A673 (cell line): ENCODE measurements at regions not wholly inside any gene's neighbourhood (a gene's known extent, or its start where the extent isn't known, plus 50 kb on each side); places are given as distances from the start of the nearest gene placed in this dataset.
A peak's percentile ranks its signal among the peaks of the same experiment; 100 is the strongest.

ENCODE experiments used
- BruUV-seq: library from RNA; stranded (reverse); fragments of 400-500 nt; replicated peaks from 2 replicates; lab custom pipeline; 2021; lab: Mats Ljungman, UMichigan
- CTCF ChIA-PET: fragments of 300-600 bp; sonication (Branson Sonifier 250); formaldehyde crosslinking; loops from one replicate; lab custom pipeline; 2022; ENCODE audit warnings: antibody characterized with exemption; lab: Charles Lee
- POLR2A ChIA-PET: fragments of 300-600 bp; sonication (Branson Sonifier 250); formaldehyde crosslinking; loops from one replicate; lab custom pipeline; 2022; ENCODE audit warnings: antibody characterized with exemption; ENCODE audit not compliant: low non-redundant PET; lab: Charles Lee
- DNase-seq: peaks from one replicate; pipeline ENCODE4 v3.0.0-alpha.2; 2015; ENCODE audit warnings: low spot score
- H3K27ac ChIP-seq: fragments of 200-600 bp; sonication (generic); 2 replicates; pipeline ENCODE4 v1.5.1; 2016; ENCODE audit warnings: mixed run types, low read depth, mild to moderate bottlenecking, mixed read lengths, antibody characterized with exemption, low read length; ENCODE audit not compliant: poor library complexity, severe bottlenecking
- H3K27me3 ChIP-seq: fragments of 200-600 bp; sonication (generic); replicated peaks from 2 replicates; pipeline ENCODE4 v1.6.1; 2017; ENCODE audit warnings: mixed run types, low read depth, mild to moderate bottlenecking, mixed read lengths, antibody characterized with exemption, low read length; ENCODE audit not compliant: insufficient read depth, poor library complexity
- H3K36me3 ChIP-seq: fragments of 200-600 bp; sonication (generic); 2 replicates; pipeline ENCODE4 v1.6.1; 2016; ENCODE audit warnings: mixed run types, mild to moderate bottlenecking, mixed read lengths, antibody characterized with exemption, low read length; ENCODE audit not compliant: insufficient read depth, poor library complexity, severe bottlenecking
- H3K4me1 ChIP-seq: fragments of 200-600 bp; sonication (generic); 2 replicates; pipeline ENCODE4 v1.6.1; 2017; ENCODE audit warnings: mixed run types, mild to moderate bottlenecking, mixed read lengths, antibody characterized with exemption, low read length; ENCODE audit not compliant: insufficient read depth, poor library complexity, severe bottlenecking
- H3K4me3 ChIP-seq: fragments of 200-600 bp; sonication (generic); 2 replicates; pipeline ENCODE4 v1.5.1; 2016; ENCODE audit warnings: low read depth, mixed run types, mild to moderate bottlenecking, mixed read lengths, low read length; ENCODE audit not compliant: poor library complexity, severe bottlenecking
- H3K9me3 ChIP-seq: fragments of 200-600 bp; sonication (generic); 2 replicates; pipeline ENCODE4 v1.6.1; 2016; ENCODE audit warnings: mixed run types, low read depth, mild to moderate bottlenecking, mixed read lengths, antibody characterized with exemption, low read length; ENCODE audit not compliant: poor library complexity, severe bottlenecking
- EZH2 ChIP-seq: fragments of 200-600 bp; sonication (generic); IDR thresholded peaks from 2 replicates; pipeline ENCODE4 v1.6.1; 2017; ENCODE audit warnings: borderline replicate concordance, low read depth, mild to moderate bottlenecking, mixed read lengths, antibody characterized with exemption, low read length; ENCODE audit not compliant: poor library complexity, severe bottlenecking
- intact Hi-C: fragments of 100-400 bp; cut with micrococcal nuclease; formaldehyde crosslinking; loops from one replicate; pipeline ENCODE4 v1.10.0; 2022; ENCODE audit not compliant: unreplicated experiment
- TF ChIP-seq, protein P1 (sequence below): fragments of 300-800, 200-600 bp; sonication (generic); conservative IDR thresholded peaks from 2 replicates; pipeline ENCODE4 v1.5.1; 2017; ENCODE audit warnings: low read depth, mild to moderate bottlenecking, antibody characterized with exemption, low read length, moderate library complexity, mixed read lengths

DNA sequence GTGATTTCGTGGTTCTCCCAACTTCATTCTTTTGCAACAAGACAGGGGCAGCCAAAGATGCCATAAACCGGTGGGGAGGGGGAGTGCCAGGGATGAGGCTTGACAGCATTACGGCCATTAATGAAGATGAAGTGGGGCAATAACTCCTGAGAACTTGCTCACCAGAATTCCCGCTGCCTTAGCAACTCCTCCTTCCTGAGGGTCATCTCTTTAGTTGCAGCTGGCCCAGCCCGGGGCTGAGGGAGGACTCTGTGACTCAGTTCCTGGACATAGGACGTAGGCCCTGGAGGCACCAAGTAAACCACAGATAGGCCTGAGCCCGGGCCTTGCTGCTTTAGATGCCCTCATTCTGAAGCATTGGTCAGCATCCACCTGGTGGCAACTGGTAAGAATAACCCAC, 330.2 kb downstream of the RRAGC start:
- H3K27me3 ChIP-seq, result no peaks in the 10 kb centered on the region

DNA sequence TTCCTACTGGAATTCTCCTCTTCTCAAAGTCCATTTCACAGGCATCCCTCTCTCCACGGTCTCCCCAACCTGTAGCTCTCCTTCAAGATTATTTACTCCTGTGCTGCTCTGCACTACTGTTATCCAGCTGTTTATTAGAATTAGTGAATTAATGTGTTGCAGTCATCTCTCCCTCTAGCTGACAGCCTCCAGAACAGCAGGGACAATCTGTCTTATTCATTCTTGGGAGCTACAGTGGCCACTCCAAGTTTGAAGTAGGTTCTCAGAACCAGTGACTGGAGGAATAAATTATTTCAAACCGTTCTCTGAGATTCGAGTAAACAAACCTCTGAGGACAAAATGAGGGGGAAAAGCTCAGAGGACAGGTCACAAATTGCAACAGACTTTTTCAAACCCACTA, 330.9 kb downstream of the RRAGC start:
- no TSS peak for BruUV-seq
- Histone ChIP-seq H3K27me3 (no peaks in the 10 kb centered on the region), H3K4me1 (no peaks in the 10 kb centered on the region), H3K9me3 (no peaks in the 10 kb centered on the region), H3K4me3 (no peak overlapping the region), H3K27ac (no peak overlapping the region), H3K36me3 (no peaks in the 10 kb centered on the region)
- ChIA-PET CTCF (no interaction called here), POLR2A (no interaction called here)
- DNase-seq, result no peak
- intact Hi-C loops, result no loop called here
- TF ChIP-seq EZH2, result no peak
- TF ChIP-seq, protein P1, sequence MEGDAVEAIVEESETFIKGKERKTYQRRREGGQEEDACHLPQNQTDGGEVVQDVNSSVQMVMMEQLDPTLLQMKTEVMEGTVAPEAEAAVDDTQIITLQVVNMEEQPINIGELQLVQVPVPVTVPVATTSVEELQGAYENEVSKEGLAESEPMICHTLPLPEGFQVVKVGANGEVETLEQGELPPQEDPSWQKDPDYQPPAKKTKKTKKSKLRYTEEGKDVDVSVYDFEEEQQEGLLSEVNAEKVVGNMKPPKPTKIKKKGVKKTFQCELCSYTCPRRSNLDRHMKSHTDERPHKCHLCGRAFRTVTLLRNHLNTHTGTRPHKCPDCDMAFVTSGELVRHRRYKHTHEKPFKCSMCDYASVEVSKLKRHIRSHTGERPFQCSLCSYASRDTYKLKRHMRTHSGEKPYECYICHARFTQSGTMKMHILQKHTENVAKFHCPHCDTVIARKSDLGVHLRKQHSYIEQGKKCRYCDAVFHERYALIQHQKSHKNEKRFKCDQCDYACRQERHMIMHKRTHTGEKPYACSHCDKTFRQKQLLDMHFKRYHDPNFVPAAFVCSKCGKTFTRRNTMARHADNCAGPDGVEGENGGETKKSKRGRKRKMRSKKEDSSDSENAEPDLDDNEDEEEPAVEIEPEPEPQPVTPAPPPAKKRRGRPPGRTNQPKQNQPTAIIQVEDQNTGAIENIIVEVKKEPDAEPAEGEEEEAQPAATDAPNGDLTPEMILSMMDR, result peak; percentile 26; the same call in 1 of the 2 replicates

More for the DNA sequence above, 330.2 kb downstream of the RRAGC start:
- ChIA-PET POLR2A (no interaction called here), CTCF (no interaction called here)
- Histone ChIP-seq H3K9me3 (no peaks in the 10 kb centered on the region), H3K4me1 (peaks cover 7% of the 10 kb centered on the region), H3K36me3 (no peaks in the 10 kb centered on the region), H3K27ac (no peak overlapping the region), H3K4me3 (no peak overlapping the region)
- intact Hi-C loops, result no loop called here
- TF ChIP-seq, protein P1, result no peak
- no peak for TF ChIP-seq EZH2
- BruUV-seq, result no TSS peak
- DNase-seq, result no peak

GRCh38 chr1:38527373-38527966, 332.1 kb downstream of the RRAGC start:
- no TSS peak for BruUV-seq
- ChIA-PET POLR2A (interaction anchor here (0.5 kb wide), 1 partner anchor 497 kb away, joined by 3 read pairs; no protein-coding TSS in a partner anchor), CTCF (no interaction called here)
- Histone ChIP-seq H3K9me3 (no peaks in the 10 kb centered on the region), H3K4me1 (no peaks in the 10 kb centered on the region), H3K36me3 (no peaks in the 10 kb centered on the region), H3K4me3 (no peak overlapping the region), H3K27me3 (no peaks in the 10 kb centered on the region), H3K27ac (no peak overlapping the region)
- TF ChIP-seq, protein P1, result no peak
- TF ChIP-seq EZH2, result no peak
- DNase-seq, result no peak
- intact Hi-C loops, result no loop called here
